ENCODE measurements at regions not wholly inside any gene's neighbourhood (a gene's known extent, or its start where the extent isn't known, plus 50 kb on each side); places are given as distances from the start of the nearest gene placed in this dataset.

- TF ChIP-seq PRDM4 (tag by site-specific recombination; IDR thresholded peaks at IDR 0.05) (no peak), ZSCAN23 (tag by site-specific recombination; IDR thresholded peaks at IDR 0.05) (no peak), OSR2 (tag by site-specific recombination; IDR thresholded peaks at IDR 0.05) (0 out of 2 replicates have a peak, but pooled peaks have one; percentile 28), ZNF248 (tag by site-specific recombination; IDR thresholded peaks at IDR 0.05) (no peak), ZNF274 (IDR thresholded peaks at IDR 0.05; ENCODE audit: low read length) (no peak), ZNF274 (tag by site-specific recombination; IDR thresholded peaks at IDR 0.05; ENCODE audit: borderline replicate concordance) (no peak), ZNF18 (tag by site-specific recombination; IDR thresholded peaks at IDR 0.05) (peak; percentile 74; the same call in 1 of the 2 replicates), AEBP2 (tag by site-specific recombination; IDR thresholded peaks at IDR 0.05; ENCODE audit: borderline replicate concordance) (no peak), ZBTB8A (tag by site-specific recombination; IDR thresholded peaks at IDR 0.05) (no peak), ZNF843 (tag by site-specific recombination; IDR thresholded peaks at IDR 0.05) (peak; percentile 80; the same call in 1 of the 2 replicates), ZNF521 (tag by site-specific recombination; IDR thresholded peaks at IDR 0.05) (no peak)
- TF ChIP-seq, protein P1, sequence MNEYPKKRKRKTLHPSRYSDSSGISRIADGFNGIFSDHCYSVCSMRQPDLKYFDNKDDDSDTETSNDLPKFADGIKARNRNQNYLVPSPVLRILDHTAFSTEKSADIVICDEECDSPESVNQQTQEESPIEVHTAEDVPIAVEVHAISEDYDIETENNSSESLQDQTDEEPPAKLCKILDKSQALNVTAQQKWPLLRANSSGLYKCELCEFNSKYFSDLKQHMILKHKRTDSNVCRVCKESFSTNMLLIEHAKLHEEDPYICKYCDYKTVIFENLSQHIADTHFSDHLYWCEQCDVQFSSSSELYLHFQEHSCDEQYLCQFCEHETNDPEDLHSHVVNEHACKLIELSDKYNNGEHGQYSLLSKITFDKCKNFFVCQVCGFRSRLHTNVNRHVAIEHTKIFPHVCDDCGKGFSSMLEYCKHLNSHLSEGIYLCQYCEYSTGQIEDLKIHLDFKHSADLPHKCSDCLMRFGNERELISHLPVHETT (tag by site-specific recombination; IDR thresholded peaks at IDR 0.05) = no peak
These were observed 103.0 kb downstream of the SLC30A10 start (continued) for GRCh38 chr1:219825355-219825754.

DNA sequence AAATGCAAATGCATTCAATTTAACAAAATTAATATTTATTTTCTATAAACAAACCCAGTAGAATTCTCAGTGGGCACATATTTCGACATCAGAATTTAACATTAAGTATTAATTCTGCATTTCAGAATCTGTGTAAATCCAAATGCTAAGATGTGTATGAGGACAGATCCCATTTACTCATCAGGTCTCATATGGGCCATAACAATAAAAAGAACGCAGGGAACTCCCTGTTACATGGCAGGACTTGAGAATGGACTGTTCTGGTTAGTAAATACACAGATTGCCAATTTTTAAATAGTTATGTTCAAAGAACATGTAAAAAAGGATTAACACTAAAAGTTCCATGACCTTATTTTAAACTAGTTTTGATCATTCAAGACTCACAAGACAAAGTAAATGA lies 104.0 kb downstream of the SLC30A10 start:
- ChIA-PET CTCF (interaction anchor here (2.4 kb wide), 1 partner anchor 11 kb away, joined by 12 read pairs; no protein-coding TSS in a partner anchor), POLR2A (no interaction called here)
- Histone ChIP-seq H3K36me3 (ENCODE audit: control insufficient read depth in 2 of 2, insufficient read depth in 1 of 2, low read length in 2 of 2) (no peaks in the 10 kb centered on the region), H3K4me3 (ENCODE audit: low read depth, low read length) (no peak overlapping the region), H3K4me1 (ENCODE audit: control insufficient read depth, insufficient read depth, low read length) (no peaks in the 10 kb centered on the region), H3K9me3 (ENCODE audit: control insufficient read depth, insufficient read depth, low read depth, low read length) (no peaks in the 10 kb centered on the region), H3K27ac (ENCODE audit: extremely low read depth, low read depth, low read length) (no peak overlapping the region)
- TF ChIP-seq ZNF585B (tag by site-specific recombination; IDR thresholded peaks at IDR 0.05) (no peak), ZNF266 (tag by site-specific recombination; IDR thresholded peaks at IDR 0.05; ENCODE audit: low read depth) (no peak), BCL11A (tag by site-specific recombination; IDR thresholded peaks at IDR 0.05; ENCODE audit: low read depth) (no peak), ZNF175 (tag by site-specific recombination; IDR thresholded peaks at IDR 0.05) (no peak), SCRT2 (tag by site-specific recombination; IDR thresholded peaks at IDR 0.05) (no peak), ZNF768 (tag by site-specific recombination; IDR thresholded peaks at IDR 0.05) (no peak), ZNF510 (tag by site-specific recombination; IDR thresholded peaks at IDR 0.05; ENCODE audit: insufficient replicate concordance) (no peak), PATZ1 (tag by site-specific recombination; IDR thresholded peaks at IDR 0.05) (no peak), ZSCAN16 (tag by site-specific recombination; IDR thresholded peaks at IDR 0.05) (no peak), ZNF214 (tag by site-specific recombination; IDR thresholded peaks at IDR 0.05; ENCODE audit: borderline replicate concordance) (no peak), ZSCAN23 (tag by site-specific recombination; IDR thresholded peaks at IDR 0.05) (no peak), ZNF560 (tag by site-specific recombination; IDR thresholded peaks at IDR 0.05; ENCODE audit: borderline replicate concordance) (no peak), CTCF (tag by site-specific recombination; IDR thresholded peaks at IDR 0.05) (no peak)
- TF ChIP-seq, protein P2, sequence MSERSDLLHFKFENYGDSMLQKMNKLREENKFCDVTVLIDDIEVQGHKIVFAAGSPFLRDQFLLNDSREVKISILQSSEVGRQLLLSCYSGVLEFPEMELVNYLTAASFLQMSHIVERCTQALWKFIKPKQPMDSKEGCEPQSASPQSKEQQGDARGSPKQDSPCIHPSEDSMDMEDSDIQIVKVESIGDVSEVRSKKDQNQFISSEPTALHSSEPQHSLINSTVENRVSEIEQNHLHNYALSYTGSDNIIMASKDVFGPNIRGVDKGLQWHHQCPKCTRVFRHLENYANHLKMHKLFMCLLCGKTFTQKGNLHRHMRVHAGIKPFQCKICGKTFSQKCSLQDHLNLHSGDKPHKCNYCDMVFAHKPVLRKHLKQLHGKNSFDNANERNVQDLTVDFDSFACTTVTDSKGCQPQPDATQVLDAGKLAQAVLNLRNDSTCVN (tag by site-specific recombination; optimal IDR thresholded peaks at IDR 0.05) = no peak
